BJ (cell line): ENCODE measurements at regions not wholly inside any gene's neighbourhood (a gene's known extent, or its start where the extent isn't known, plus 50 kb on each side); places are given as distances from the start of the nearest gene placed in this dataset.

Experiments used
- CTCF ChIA-PET: fragments of 350-600 bp; formaldehyde crosslinking; extraction: SDS; loops from one replicate; lab custom pipeline; 2021; ENCODE audit warnings: antibody characterized with exemption, inconsistent platforms; lab: Yijun Ruan, JAX
- POLR2A ChIA-PET: fragments of 300-600 bp; sonication (Branson Sonifier 250); formaldehyde crosslinking; extraction: SDS; loops from one replicate; lab custom pipeline; 2021; ENCODE audit warnings: antibody characterized with exemption; lab: Charles Lee
- DNase-seq: peaks from one replicate; pipeline ENCODE4 v3.0.0-alpha.2; 2011; ENCODE audit warnings: low read depth
- H3K27me3 ChIP-seq: 2 replicates; pipeline ENCODE4 v1.6.0; 2011; ENCODE audit warnings: low read length; ENCODE audit not compliant: control insufficient read depth, insufficient read depth
- H3K36me3 ChIP-seq: 2 replicates; pipeline ENCODE4 v1.5.1; 2011; ENCODE audit warnings: low read length; ENCODE audit not compliant: control insufficient read depth, insufficient read depth
- H3K4me3 ChIP-seq: 2 replicates; pipeline ENCODE4 v1.5.1; 2011; ENCODE audit warnings: low read depth, mild to moderate bottlenecking, control low read depth, low read length
- CTCF ChIP-seq: IDR thresholded peaks from 2 replicates; pipeline ENCODE4 v1.5.1; 2011; ENCODE audit warnings: low read depth, mild to moderate bottlenecking, control low read depth, inconsistent platforms, low read length, moderate library complexity; ENCODE audit not compliant: insufficient read depth

GRCh38 chr5:107782561-107783169, 111.9 kb upstream of the EFNA5 start:
- CTCF ChIA-PET = no interaction called here
- Histone ChIP-seq H3K4me3 (no peak overlapping the region), H3K36me3 (no peaks in the 10 kb centered on the region), H3K27me3 (no peaks in the 10 kb centered on the region)
- POLR2A ChIA-PET = no interaction called here
- TF ChIP-seq CTCF = no peak
- DNase-seq = no peak

GRCh38 chr5:107781451-107781850, 110.7 kb upstream of the EFNA5 start:
- Histone ChIP-seq H3K36me3 (no peaks in the 10 kb centered on the region), H3K4me3 (no peak overlapping the region), H3K27me3 (no peaks in the 10 kb centered on the region)
- CTCF ChIA-PET = no interaction called here
- DNase-seq = no peak
- POLR2A ChIA-PET = no interaction called here
- no peak for TF ChIP-seq CTCF

- ChIA-PET POLR2A (no interaction called here), CTCF (no interaction called here)
- no peak for TF ChIP-seq CTCF
- Histone ChIP-seq H3K4me3 (no peak overlapping the region), H3K27me3 (no peaks in the 10 kb centered on the region), H3K36me3 (no peaks in the 10 kb centered on the region)
- DNase-seq = no peak
Measured at GRCh38 chr5:107779437-107779836, 108.7 kb upstream of the EFNA5 start.

- ChIA-PET CTCF (no interaction called here), POLR2A (no interaction called here)
Measured at GRCh38 chr5:107778647-107779046, 107.9 kb upstream of the EFNA5 start.

More at GRCh38 chr5:107778647-107779046, 107.9 kb upstream of the EFNA5 start:
- Histone ChIP-seq H3K4me3 (no peak overlapping the region), H3K27me3 (no peaks in the 10 kb centered on the region), H3K36me3 (no peaks in the 10 kb centered on the region)
- no peak for TF ChIP-seq CTCF
- DNase-seq = no peak
